OCI-LY7 (cell line): ENCODE measurements at regions not wholly inside any gene's neighbourhood (a gene's known extent, or its start where the extent isn't known, plus 50 kb on each side); places are given as distances from the start of the nearest gene placed in this dataset.

Source experiments
- BruUV-seq: library from RNA; stranded (reverse); fragments of 400-500 nt; replicated peaks from 2 replicates; lab custom pipeline; 2021; lab: Mats Ljungman, UMichigan
- CTCF ChIA-PET: fragments of 300-600 bp; sonication (Branson Sonifier 250); formaldehyde crosslinking; loops from one replicate; lab custom pipeline; 2022; ENCODE audit warnings: antibody characterized with exemption; ENCODE audit not compliant: unreplicated experiment; lab: Charles Lee
- POLR2A ChIA-PET: fragments of 300-600 bp; sonication (Branson Sonifier 250); formaldehyde crosslinking; loops from one replicate; lab custom pipeline; 2022; ENCODE audit warnings: antibody characterized with exemption; lab: Charles Lee
- DNase-seq: peaks from one replicate; pipeline ENCODE4 v3.0.0-alpha.2; 2015; ENCODE audit warnings: low spot score
- H2AFZ ChIP-seq: fragments of 200-600 bp; sonication (generic), shearing (Covaris generic); 2 replicates; pipeline ENCODE4 v1.6.1; 2014; ENCODE audit warnings: mild to moderate bottlenecking, antibody characterized with exemption, low read length, moderate library complexity
- H3K27ac ChIP-seq: fragments of 200-600 bp; sonication (generic); 2 replicates; pipeline ENCODE4 v1.5.1; 2014; ENCODE audit warnings: mixed run types, low read depth, mild to moderate bottlenecking, moderate library complexity, low read length, inconsistent platforms; ENCODE audit not compliant: poor library complexity, severe bottlenecking
- H3K36me3 ChIP-seq: fragments of 200-600 bp; sonication (generic); 2 replicates; pipeline ENCODE4 v1.6.1; 2014; ENCODE audit warnings: mild to moderate bottlenecking, antibody characterized with exemption, low read length, moderate library complexity, mixed read lengths; ENCODE audit not compliant: insufficient read depth
- H3K4me1 ChIP-seq: fragments of 200-600 bp; sonication (generic); 2 replicates; pipeline ENCODE4 v1.5.1; 2014; ENCODE audit warnings: mild to moderate bottlenecking, low read length; ENCODE audit not compliant: insufficient read depth, poor library complexity, severe bottlenecking
- H3K4me2 ChIP-seq: fragments of 200-600 bp; sonication (generic); 2 replicates; pipeline ENCODE4 v1.6.1; 2014; ENCODE audit warnings: mild to moderate bottlenecking, low read length
- H3K4me3 ChIP-seq: fragments of 200-600 bp; sonication (generic); 2 replicates; pipeline ENCODE4 v1.5.1; 2014; ENCODE audit warnings: mild to moderate bottlenecking, low read depth, low read length; ENCODE audit not compliant: poor library complexity, severe bottlenecking
- H3K79me2 ChIP-seq: fragments of 200-600 bp; sonication (generic); 2 replicates; pipeline ENCODE4 v1.6.1; 2016; ENCODE audit warnings: low read depth, mild to moderate bottlenecking, low read length, moderate library complexity, mixed read lengths; ENCODE audit not compliant: insufficient read depth
- H3K9me2 ChIP-seq: fragments of 200-600 bp; sonication (generic); 2 replicates; pipeline ENCODE4 v1.6.1; 2016; ENCODE audit warnings: mild to moderate bottlenecking, low read length, mixed read lengths; ENCODE audit not compliant: insufficient read depth
- H3K9me3 ChIP-seq: fragments of 200-600 bp; sonication (generic); 2 replicates; pipeline ENCODE4 v1.6.1; 2014; ENCODE audit warnings: mild to moderate bottlenecking, mixed run types, low read length, mixed read lengths
- H4K20me1 ChIP-seq: fragments of 200-600 bp; sonication (generic); 2 replicates; pipeline ENCODE4 v1.6.1; 2014; ENCODE audit warnings: mild to moderate bottlenecking, antibody characterized with exemption, low read length, moderate library complexity, mixed read lengths; ENCODE audit not compliant: insufficient read depth
- EZH2phosphoT487 ChIP-seq: fragments of 200-600 bp; sonication (generic); IDR thresholded peaks from 2 replicates; pipeline ENCODE4 v1.6.1; 2018; ENCODE audit warnings: low read depth, borderline replicate concordance, mild to moderate bottlenecking, mixed run types, antibody characterized with exemption, low read length, moderate library complexity, mixed read lengths
- intact Hi-C: fragments of 100-400 bp; cut with micrococcal nuclease; formaldehyde crosslinking; loops from one replicate; pipeline ENCODE4 v1.10.0; 2022; ENCODE audit not compliant: unreplicated experiment
- TF ChIP-seq, protein P1 (sequence below): fragments of 200-600 bp; sonication (generic); conservative IDR thresholded peaks from 2 replicates; pipeline ENCODE4 v1.5.1; 2014; ENCODE audit warnings: mild to moderate bottlenecking, antibody characterized with exemption, low read length, moderate library complexity, mixed read lengths

GRCh38 chr10:84063440-84063839 is 75.9 kb upstream of the GHITM start:
- H3K36me3 ChIP-seq, result no peaks in the 10 kb centered on the region
- no peak for DNase-seq
- intact Hi-C loops, result no loop called here
- no peak overlapping the region for H3K4me2 ChIP-seq
- no peaks in the 10 kb centered on the region for H3K9me2 ChIP-seq
- H4K20me1 ChIP-seq, result no peaks in the 10 kb centered on the region
- no peak overlapping the region for H3K4me3 ChIP-seq
- ChIA-PET POLR2A (no interaction called here), CTCF (no interaction called here)
- BruUV-seq, result no TSS peak
- no peak overlapping the region for H3K27ac ChIP-seq
- no peak overlapping the region for H2AFZ ChIP-seq
- no peaks in the 10 kb centered on the region for H3K4me1 ChIP-seq
- TF ChIP-seq, protein P1, sequence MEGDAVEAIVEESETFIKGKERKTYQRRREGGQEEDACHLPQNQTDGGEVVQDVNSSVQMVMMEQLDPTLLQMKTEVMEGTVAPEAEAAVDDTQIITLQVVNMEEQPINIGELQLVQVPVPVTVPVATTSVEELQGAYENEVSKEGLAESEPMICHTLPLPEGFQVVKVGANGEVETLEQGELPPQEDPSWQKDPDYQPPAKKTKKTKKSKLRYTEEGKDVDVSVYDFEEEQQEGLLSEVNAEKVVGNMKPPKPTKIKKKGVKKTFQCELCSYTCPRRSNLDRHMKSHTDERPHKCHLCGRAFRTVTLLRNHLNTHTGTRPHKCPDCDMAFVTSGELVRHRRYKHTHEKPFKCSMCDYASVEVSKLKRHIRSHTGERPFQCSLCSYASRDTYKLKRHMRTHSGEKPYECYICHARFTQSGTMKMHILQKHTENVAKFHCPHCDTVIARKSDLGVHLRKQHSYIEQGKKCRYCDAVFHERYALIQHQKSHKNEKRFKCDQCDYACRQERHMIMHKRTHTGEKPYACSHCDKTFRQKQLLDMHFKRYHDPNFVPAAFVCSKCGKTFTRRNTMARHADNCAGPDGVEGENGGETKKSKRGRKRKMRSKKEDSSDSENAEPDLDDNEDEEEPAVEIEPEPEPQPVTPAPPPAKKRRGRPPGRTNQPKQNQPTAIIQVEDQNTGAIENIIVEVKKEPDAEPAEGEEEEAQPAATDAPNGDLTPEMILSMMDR, result no peak
- TF ChIP-seq EZH2phosphoT487, result no peak
- H3K9me3 ChIP-seq, result no peaks in the 10 kb centered on the region
- no peaks in the 10 kb centered on the region for H3K79me2 ChIP-seq

DNA sequence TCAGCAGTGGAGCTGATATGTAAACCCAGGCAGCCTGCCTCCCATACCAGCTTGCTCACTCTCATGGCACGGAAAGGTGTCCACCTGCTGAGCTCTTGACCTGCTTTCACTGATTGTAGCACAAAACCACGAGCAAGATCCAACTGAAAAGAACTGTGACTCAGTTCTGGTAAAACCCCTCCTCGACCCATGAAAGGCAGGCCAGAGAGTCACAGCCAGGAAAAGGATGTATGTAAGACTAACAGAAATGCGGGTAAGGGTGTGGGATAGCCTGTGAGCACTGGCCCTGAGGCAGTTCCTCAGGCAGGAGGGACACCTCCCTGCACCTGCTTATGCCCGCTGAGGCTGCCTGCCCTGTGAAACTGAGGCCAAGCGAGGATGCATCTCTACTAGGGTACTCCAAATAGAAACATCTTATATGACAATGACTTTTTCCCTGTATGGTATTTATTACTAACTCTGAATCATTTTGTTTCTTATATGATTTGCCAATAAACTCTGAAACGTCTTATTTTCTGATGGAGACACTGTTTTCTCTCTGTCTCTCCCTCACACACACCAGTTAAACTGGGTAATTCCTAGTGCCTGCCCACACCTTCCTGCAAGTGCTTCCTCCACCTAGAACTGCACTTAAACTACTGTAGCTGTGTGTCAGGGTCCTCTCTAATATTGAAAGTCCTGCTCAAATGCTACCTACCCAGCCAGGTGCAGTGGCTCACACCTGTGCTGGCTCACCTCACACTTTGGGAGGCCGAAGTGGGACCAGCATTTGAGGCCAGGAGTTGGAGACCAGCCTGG is 73.3 kb upstream of the GHITM start:
- Histone ChIP-seq H3K4me2 (no peak overlapping the region), H3K4me3 (no peak overlapping the region), H3K36me3 (no peaks in the 10 kb centered on the region), H2AFZ (no peak overlapping the region), H3K79me2 (no peaks in the 10 kb centered on the region), H3K4me1 (no peaks in the 10 kb centered on the region), H3K27ac (no peak overlapping the region), H3K9me2 (no peaks in the 10 kb centered on the region), H3K9me3 (no peaks in the 10 kb centered on the region), H4K20me1 (no peaks in the 10 kb centered on the region)
- DNase-seq, result no peak
- no TSS peak for BruUV-seq
- CTCF ChIA-PET, result interaction anchor here (0.5 to 1.0 kb wide), 2 partner anchors 36 to 630 kb away, joined by 3 read pairs; no protein-coding TSS in a partner anchor
- intact Hi-C loops, result no loop called here
- POLR2A ChIA-PET, result no interaction called here
- no peak for TF ChIP-seq EZH2phosphoT487
- TF ChIP-seq, protein P1, result no peak

DNA sequence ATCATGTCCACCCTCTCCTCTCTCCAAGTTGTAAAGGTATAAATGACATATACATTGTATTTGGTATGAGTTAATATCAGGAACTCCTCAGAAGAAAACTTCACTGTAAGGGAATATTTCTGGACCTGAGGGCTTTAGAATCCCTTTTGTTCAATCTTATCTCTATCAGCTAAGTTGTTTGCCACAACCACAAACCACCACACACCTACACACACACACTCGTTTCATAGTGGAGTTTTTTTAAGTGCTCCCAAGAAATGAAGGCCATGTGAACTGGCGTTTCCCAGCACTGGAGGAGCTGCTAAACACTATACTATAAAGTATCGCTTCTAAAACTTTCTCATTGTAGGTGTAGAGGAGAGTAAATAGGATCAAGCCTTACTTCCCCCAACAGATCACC is 64.8 kb upstream of the GHITM start:
- no peaks in the 10 kb centered on the region for H4K20me1 ChIP-seq
- POLR2A ChIA-PET, result interaction anchor here (0.6 kb wide), 1 partner anchor 109 kb away, joined by 3 read pairs; no protein-coding TSS in a partner anchor
- H3K4me1 ChIP-seq, result no peaks in the 10 kb centered on the region
- no peak overlapping the region for H2AFZ ChIP-seq
- DNase-seq, result no peak
- intact Hi-C loops, result no loop called here
- BruUV-seq, result no TSS peak
- CTCF ChIA-PET, result no interaction called here
- no peaks in the 10 kb centered on the region for H3K79me2 ChIP-seq
- no peak for TF ChIP-seq EZH2phosphoT487
- TF ChIP-seq, protein P1, result no peak
- H3K4me3 ChIP-seq, result no peak overlapping the region
- H3K9me2 ChIP-seq, result no peaks in the 10 kb centered on the region
- no peak overlapping the region for H3K4me2 ChIP-seq
- no peaks in the 10 kb centered on the region for H3K9me3 ChIP-seq
- H3K27ac ChIP-seq, result no peak overlapping the region
- no peaks in the 10 kb centered on the region for H3K36me3 ChIP-seq
